KMS-11 (cell line): ENCODE measurements at regions not wholly inside any gene's neighbourhood (a gene's known extent, or its start where the extent isn't known, plus 50 kb on each side); places are given as distances from the start of the nearest gene placed in this dataset.

Source experiments
- H2AFZ ChIP-seq: fragments of 200-600 bp; sonication (generic); 2 replicates; pipeline ENCODE4 v1.6.1; 2016; ENCODE audit warnings: antibody characterized with exemption, mixed run types, low read depth
- H3K27ac ChIP-seq: fragments of 200-600 bp; sonication (generic); 2 replicates; pipeline ENCODE4 v1.6.1; 2016; ENCODE audit warnings: mild to moderate bottlenecking, mixed run types
- H3K27me3 ChIP-seq: fragments of 200-600 bp; sonication (generic); 2 replicates; pipeline ENCODE4 v1.6.1; 2017; ENCODE audit warnings: mild to moderate bottlenecking, low read depth, mixed run types, moderate library complexity; ENCODE audit not compliant: insufficient read depth
- H3K36me3 ChIP-seq: fragments of 200-600 bp; sonication (generic); 2 replicates; pipeline ENCODE4 v1.6.1; 2017; ENCODE audit warnings: mild to moderate bottlenecking, mixed run types; ENCODE audit not compliant: insufficient read depth
- H3K4me1 ChIP-seq: fragments of 200-600 bp; sonication (generic); 2 replicates; pipeline ENCODE4 v1.6.1; 2016; ENCODE audit warnings: mild to moderate bottlenecking, low read depth, mixed run types; ENCODE audit not compliant: poor library complexity, severe bottlenecking
- H3K4me2 ChIP-seq: fragments of 200-600 bp; sonication (generic); 2 replicates; pipeline ENCODE4 v1.7.0; 2016; ENCODE audit warnings: mild to moderate bottlenecking, mixed run types
- H3K4me3 ChIP-seq: fragments of 200-600 bp; sonication (generic); IDR thresholded peaks from 2 replicates; pipeline ENCODE4 v1.6.1; 2017; ENCODE audit warnings: low read depth, low read length, mixed read lengths; ENCODE audit not compliant: insufficient read depth
- H3K79me2 ChIP-seq: fragments of 200-600 bp; sonication (generic); 2 replicates; pipeline ENCODE4 v1.6.1; 2016; ENCODE audit warnings: low read depth, mixed run types; ENCODE audit not compliant: insufficient read depth
- H3K9ac ChIP-seq: fragments of 200-600 bp; sonication (generic); 2 replicates; pipeline ENCODE4 v1.6.1; 2016; ENCODE audit warnings: mild to moderate bottlenecking, mixed run types
- H4K20me1 ChIP-seq: fragments of 200-600 bp; sonication (generic); 2 replicates; pipeline ENCODE4 v1.6.1; 2016; ENCODE audit warnings: mild to moderate bottlenecking, mixed run types; ENCODE audit not compliant: insufficient read depth
- CTCF ChIP-seq: fragments of 200-600 bp; sonication (generic); conservative IDR thresholded peaks from 2 replicates; pipeline ENCODE4 v1.6.1; 2017; ENCODE audit warnings: low read depth, mild to moderate bottlenecking, antibody characterized with exemption, low read length, moderate library complexity, mixed read lengths

GRCh38 chr2:236883819-236884218 is 201.9 kb upstream of the COPS8 start:
- no peaks in the 10 kb centered on the region for H3K4me1 ChIP-seq

GRCh38 chr2:236884569-236885175 is 201.0 kb upstream of the COPS8 start:
- H3K27ac ChIP-seq = no peak overlapping the region
- no peak for TF ChIP-seq CTCF
- no peaks in the 10 kb centered on the region for H3K4me1 ChIP-seq
- H3K27me3 ChIP-seq = no peaks in the 10 kb centered on the region
- H3K9ac ChIP-seq = no peak overlapping the region
- H3K79me2 ChIP-seq = no peaks in the 10 kb centered on the region
- no peak overlapping the region for H3K4me3 ChIP-seq
- no peaks in the 10 kb centered on the region for H4K20me1 ChIP-seq
- H3K36me3 ChIP-seq = no peaks in the 10 kb centered on the region
- no peak overlapping the region for H2AFZ ChIP-seq
- H3K4me2 ChIP-seq = no peak overlapping the region

More at GRCh38 chr2:236883819-236884218, 201.9 kb upstream of the COPS8 start:
- no peak for TF ChIP-seq CTCF
- no peak overlapping the region for H3K4me2 ChIP-seq
- H3K79me2 ChIP-seq = no peaks in the 10 kb centered on the region
- no peak overlapping the region for H3K27ac ChIP-seq
- no peak overlapping the region for H2AFZ ChIP-seq
- H3K9ac ChIP-seq = no peak overlapping the region
- no peaks in the 10 kb centered on the region for H4K20me1 ChIP-seq
- no peaks in the 10 kb centered on the region for H3K27me3 ChIP-seq
- H3K4me3 ChIP-seq = no peak overlapping the region
- no peaks in the 10 kb centered on the region for H3K36me3 ChIP-seq

GRCh38 chr2:236886456-236886855 is 199.2 kb upstream of the COPS8 start:
- H3K4me1 ChIP-seq = no peaks in the 10 kb centered on the region
- no peaks in the 10 kb centered on the region for H3K79me2 ChIP-seq
- H3K4me2 ChIP-seq = no peak overlapping the region
- H3K27me3 ChIP-seq = no peaks in the 10 kb centered on the region
- no peak overlapping the region for H2AFZ ChIP-seq
- no peaks in the 10 kb centered on the region for H4K20me1 ChIP-seq
- H3K27ac ChIP-seq = no peak overlapping the region
- no peak for TF ChIP-seq CTCF
- no peaks in the 10 kb centered on the region for H3K36me3 ChIP-seq
- no peak overlapping the region for H3K9ac ChIP-seq
- H3K4me3 ChIP-seq = no peak overlapping the region

GRCh38 chr2:236887531-236887930 is 198.2 kb upstream of the COPS8 start:
- H4K20me1 ChIP-seq = no peaks in the 10 kb centered on the region
- no peaks in the 10 kb centered on the region for H3K79me2 ChIP-seq
- no peaks in the 10 kb centered on the region for H3K4me1 ChIP-seq
- no peak overlapping the region for H3K4me3 ChIP-seq
- H3K27ac ChIP-seq = no peak overlapping the region
- H3K4me2 ChIP-seq = no peak overlapping the region
- TF ChIP-seq CTCF = no peak
- no peak overlapping the region for H2AFZ ChIP-seq
- no peak overlapping the region for H3K9ac ChIP-seq
- no peaks in the 10 kb centered on the region for H3K27me3 ChIP-seq
- no peaks in the 10 kb centered on the region for H3K36me3 ChIP-seq
